ENCODE measurements at regions not wholly inside any gene's neighbourhood (a gene's known extent, or its start where the extent isn't known, plus 50 kb on each side); places are given as distances from the start of the nearest gene placed in this dataset.

DNA sequence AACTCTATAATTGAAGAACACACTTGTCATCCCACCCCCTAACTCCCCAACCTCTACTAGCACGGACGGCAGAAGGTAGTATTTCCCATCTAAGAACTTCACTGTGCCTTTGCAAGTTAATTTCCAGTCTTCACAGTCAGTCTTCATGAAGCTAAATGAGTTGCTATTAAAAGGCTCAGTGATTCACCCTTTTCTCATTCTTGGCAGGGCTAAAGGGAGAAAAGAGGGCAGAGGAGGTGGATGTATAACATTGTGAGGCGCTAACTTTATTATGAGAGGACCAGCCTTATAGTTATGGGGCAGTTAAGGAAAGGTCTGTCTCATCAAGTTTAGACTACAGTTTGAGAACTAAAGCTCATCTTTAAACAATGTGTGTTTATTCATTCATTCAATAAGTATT lies 161.0 kb upstream of the S100G start:
- H3K4me3 ChIP-seq (ENCODE audit: low read depth, low read length), result no peak overlapping the region
- no peak for TF ChIP-seq CTCF (IDR thresholded peaks at IDR 0.05; ENCODE audit: low read depth, low read length, missing control alignments)
- no peak for DNase-seq (ENCODE audit: low read depth)

DNA sequence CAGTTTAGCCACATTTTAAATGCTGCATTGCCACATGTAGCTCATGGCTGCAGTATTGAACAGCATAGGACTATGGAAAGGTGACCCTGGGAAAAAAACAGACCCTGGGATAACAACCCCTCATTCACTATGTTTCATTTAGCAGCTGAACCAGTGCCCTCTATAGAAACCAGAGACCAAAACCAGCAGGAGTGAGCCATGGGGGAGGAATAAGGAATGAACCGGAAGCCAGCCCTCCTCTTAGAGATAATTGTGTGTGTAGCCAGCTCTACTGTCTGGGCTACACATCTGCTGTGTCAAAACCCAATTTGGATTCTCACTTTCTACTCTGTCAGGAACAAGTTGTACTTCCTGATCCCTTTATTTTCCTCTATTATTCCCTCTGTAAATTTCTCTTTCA lies 158.5 kb upstream of the S100G start:
- no peak for DNase-seq (ENCODE audit: low read depth)
- no peak overlapping the region for H3K4me3 ChIP-seq (ENCODE audit: low read depth, low read length)
- no peak for TF ChIP-seq CTCF (IDR thresholded peaks at IDR 0.05; ENCODE audit: low read depth, low read length, missing control alignments)

DNA sequence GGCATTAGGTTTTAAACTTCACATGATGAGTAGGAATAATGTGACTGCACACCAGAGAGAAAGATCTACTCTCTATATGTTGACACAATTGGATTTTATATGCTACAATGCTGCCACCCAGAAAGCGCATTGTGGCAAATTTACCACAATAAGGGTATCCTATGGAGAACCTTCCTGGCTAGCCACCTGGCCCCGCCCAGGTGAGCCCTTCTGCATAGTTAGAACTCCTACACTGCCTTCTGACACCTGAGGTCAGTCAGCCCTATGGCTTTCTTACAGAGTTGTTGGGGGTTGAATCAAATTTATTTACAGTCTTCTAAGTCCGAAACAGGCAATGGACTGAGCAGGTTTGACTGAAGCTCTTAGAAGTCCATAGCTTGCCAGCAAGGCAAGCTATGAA lies 153.8 kb upstream of the S100G start:
- no peak for DNase-seq (ENCODE audit: low read depth)
- no peak for TF ChIP-seq CTCF (IDR thresholded peaks at IDR 0.05; ENCODE audit: low read depth, low read length, missing control alignments)
- no peak overlapping the region for H3K4me3 ChIP-seq (ENCODE audit: low read depth, low read length)

DNA sequence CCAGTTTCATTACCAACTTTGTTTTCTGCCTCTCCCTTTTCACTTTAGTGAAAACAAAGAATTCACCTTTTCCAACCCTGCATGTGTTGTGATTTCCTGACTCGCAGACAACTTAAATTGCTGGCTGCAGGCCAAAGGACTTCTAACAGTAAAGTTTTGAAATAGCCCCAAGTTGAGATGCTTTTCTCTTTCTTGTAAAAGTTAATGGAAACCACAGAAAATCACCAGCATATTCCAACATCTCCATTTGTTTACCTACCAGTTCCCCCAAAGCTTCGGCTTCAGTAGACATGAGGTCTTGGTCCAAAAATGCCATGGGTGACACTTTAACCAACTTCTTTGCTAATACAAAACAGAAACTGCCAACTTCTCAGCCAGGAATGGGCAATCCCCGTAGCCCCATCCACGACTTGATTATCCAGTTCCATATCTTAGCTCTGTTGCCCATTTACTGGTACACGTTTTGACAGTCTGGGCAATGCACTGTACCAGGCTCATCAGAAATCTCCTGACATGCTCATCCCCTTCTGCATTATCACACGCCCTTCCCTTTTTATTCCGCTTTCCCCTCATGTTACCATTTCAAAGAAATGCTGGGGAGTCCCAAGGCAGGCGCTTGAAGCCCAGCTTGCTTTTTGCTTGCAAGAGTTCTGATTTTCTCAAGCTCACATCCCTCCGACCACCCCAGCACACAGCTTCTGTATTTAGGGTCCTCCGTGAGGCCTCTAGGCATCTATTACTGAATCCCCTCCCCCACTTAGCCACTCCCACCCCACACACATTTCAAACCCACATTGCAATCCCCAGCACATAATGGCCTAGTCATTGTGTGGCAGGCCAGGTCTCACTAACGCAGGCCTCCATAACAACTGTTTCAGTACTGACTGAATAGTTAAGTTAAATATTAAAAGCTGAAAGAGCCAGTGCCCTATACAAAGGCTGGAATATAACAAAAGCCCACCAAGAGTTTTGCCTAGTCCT lies 137.9 kb upstream of the S100G start:
- DNase-seq (ENCODE audit: low read depth), result no peak
- H3K4me3 ChIP-seq (ENCODE audit: low read depth, low read length), result no peak overlapping the region

DNA sequence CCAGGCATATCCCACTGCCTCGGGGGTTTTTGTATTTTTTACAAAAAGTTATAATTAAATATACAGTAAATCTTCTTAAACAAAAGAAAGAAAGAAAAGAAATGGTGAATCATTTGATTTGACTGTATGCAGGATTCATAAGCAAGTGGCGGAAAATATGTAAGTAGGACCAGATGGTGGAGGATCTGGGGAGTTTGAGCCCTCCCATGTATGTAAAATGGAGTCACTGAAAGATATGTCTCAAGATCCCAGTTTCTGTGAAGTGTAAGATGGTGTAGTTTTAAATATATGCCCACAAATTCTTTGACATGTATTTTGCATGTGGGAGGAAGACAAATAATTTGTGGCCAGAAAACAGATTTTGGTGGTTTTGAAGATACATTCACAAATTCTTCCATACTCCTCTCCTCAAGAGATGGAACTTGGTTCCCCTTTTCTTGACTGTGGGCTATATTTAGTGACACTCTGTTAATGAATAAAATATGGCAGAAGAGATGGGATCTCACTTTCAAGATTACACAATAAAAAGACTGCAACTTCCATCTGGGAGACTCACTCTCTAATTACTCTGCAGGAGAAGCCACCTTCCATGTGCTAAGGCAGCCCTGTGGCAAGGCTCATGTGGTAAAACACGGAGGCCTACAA lies 133.6 kb upstream of the S100G start:
- H3K4me3 ChIP-seq (ENCODE audit: low read depth, low read length), result no peak overlapping the region
- TF ChIP-seq CTCF (IDR thresholded peaks at IDR 0.05; ENCODE audit: low read depth, low read length, missing control alignments), result no peak
- no peak for DNase-seq (ENCODE audit: low read depth)

More for the DNA sequence above, 137.9 kb upstream of the S100G start:
- TF ChIP-seq CTCF (IDR thresholded peaks at IDR 0.05; ENCODE audit: low read depth, low read length, missing control alignments), result no peak

GRCh38 chrX:16517039-16517605 lies 132.8 kb upstream of the S100G start:
- H3K4me3 ChIP-seq (ENCODE audit: low read depth, low read length), result no peak overlapping the region
- no peak for DNase-seq (ENCODE audit: low read depth)
- TF ChIP-seq CTCF (IDR thresholded peaks at IDR 0.05; ENCODE audit: low read depth, low read length, missing control alignments), result no peak
